ENCODE measurements at regions not wholly inside any gene's neighbourhood (a gene's known extent, or its start where the extent isn't known, plus 50 kb on each side); places are given as distances from the start of the nearest gene placed in this dataset.

GRCh38 chr3:70874196-70874595 is 561.8 kb upstream of the MDFIC2 start:
- ATAC-seq (ENCODE audit: insufficient read depth, low read depth) = no peak
- H3K4me3 ChIP-seq (ENCODE audit: low read depth in 1 of 2, low read length in 2 of 2) = no peak overlapping the region
- TF ChIP-seq EZH2 (IDR thresholded peaks at IDR 0.05; ENCODE audit: borderline replicate concordance, low read depth, low read length, severe bottlenecking) (no peak), CTCF (IDR thresholded peaks at IDR 0.05; ENCODE audit: borderline replicate concordance, extremely low read depth, low read length, poor library complexity, severe bottlenecking) (no peak)

GRCh38 chr3:70873686-70874085 is 561.2 kb upstream of the MDFIC2 start:
- H3K36me3 ChIP-seq (ENCODE audit: insufficient read depth, low read length) = no peaks in the 10 kb centered on the region
- ATAC-seq (ENCODE audit: insufficient read depth, low read depth) = no peak
- TF ChIP-seq EZH2 (IDR thresholded peaks at IDR 0.05; ENCODE audit: borderline replicate concordance, low read depth, low read length, severe bottlenecking) (no peak), CTCF (IDR thresholded peaks at IDR 0.05; ENCODE audit: borderline replicate concordance, extremely low read depth, low read length, poor library complexity, severe bottlenecking) (no peak)

More at GRCh38 chr3:70874196-70874595, 561.8 kb upstream of the MDFIC2 start:
- no peaks in the 10 kb centered on the region for H3K4me1 ChIP-seq (ENCODE audit: insufficient read depth, low read length)
- no peak overlapping the region for H3K4me2 ChIP-seq (ENCODE audit: insufficient read depth, low read length)
- no peak for DNase-seq
- H4K20me1 ChIP-seq (ENCODE audit: insufficient read depth, low read length) = no peaks in the 10 kb centered on the region
- no peak overlapping the region for H2AFZ ChIP-seq (ENCODE audit: low read depth, low read length)
- H3K9me3 ChIP-seq (ENCODE audit: insufficient read depth, low read length, severe bottlenecking) = peaks cover 7% of the 10 kb centered on the region
- H3K27me3 ChIP-seq (ENCODE audit: insufficient read depth, low read length, poor library complexity) = peaks cover 3% of the 10 kb centered on the region
- no peak overlapping the region for H3K27ac ChIP-seq (ENCODE audit: low read length)
- H3K79me2 ChIP-seq (ENCODE audit: insufficient read depth, low read length) = no peaks in the 10 kb centered on the region
- H3K9ac ChIP-seq (ENCODE audit: low read depth, low read length) = no peak overlapping the region
- no peaks in the 10 kb centered on the region for H3K36me3 ChIP-seq (ENCODE audit: insufficient read depth, low read length)

GRCh38 chr3:70871909-70872656 is 559.6 kb upstream of the MDFIC2 start:
- Histone ChIP-seq H3K9me3 (ENCODE audit: insufficient read depth, low read length, severe bottlenecking) (peaks cover 7% of the 10 kb centered on the region), H4K20me1 (ENCODE audit: insufficient read depth, low read length) (no peaks in the 10 kb centered on the region), H3K27me3 (ENCODE audit: insufficient read depth, low read length, poor library complexity) (peaks cover 3% of the 10 kb centered on the region), H3K4me3 (ENCODE audit: low read depth in 1 of 2, low read length in 2 of 2) (no peak overlapping the region), H3K4me2 (ENCODE audit: insufficient read depth, low read length) (no peak overlapping the region), H3K9ac (ENCODE audit: low read depth, low read length) (no peak overlapping the region), H3K36me3 (ENCODE audit: insufficient read depth, low read length) (no peaks in the 10 kb centered on the region), H3K79me2 (ENCODE audit: insufficient read depth, low read length) (no peaks in the 10 kb centered on the region), H2AFZ (ENCODE audit: low read depth, low read length) (no peak overlapping the region), H3K4me1 (ENCODE audit: insufficient read depth, low read length) (no peaks in the 10 kb centered on the region), H3K27ac (ENCODE audit: low read length) (no peak overlapping the region)
- ATAC-seq (ENCODE audit: insufficient read depth, low read depth) = no peak
- TF ChIP-seq CTCF (IDR thresholded peaks at IDR 0.05; ENCODE audit: borderline replicate concordance, extremely low read depth, low read length, poor library complexity, severe bottlenecking) (no peak), EZH2 (IDR thresholded peaks at IDR 0.05; ENCODE audit: borderline replicate concordance, low read depth, low read length, severe bottlenecking) (no peak)
- no peak for DNase-seq

More at GRCh38 chr3:70873686-70874085, 561.2 kb upstream of the MDFIC2 start:
- no peaks in the 10 kb centered on the region for H4K20me1 ChIP-seq (ENCODE audit: insufficient read depth, low read length)
- H3K27me3 ChIP-seq (ENCODE audit: insufficient read depth, low read length, poor library complexity) = peaks cover 3% of the 10 kb centered on the region
- no peaks in the 10 kb centered on the region for H3K4me1 ChIP-seq (ENCODE audit: insufficient read depth, low read length)
- no peak overlapping the region for H3K27ac ChIP-seq (ENCODE audit: low read length)
- H3K9ac ChIP-seq (ENCODE audit: low read depth, low read length) = no peak overlapping the region
- no peak overlapping the region for H2AFZ ChIP-seq (ENCODE audit: low read depth, low read length)
- no peak overlapping the region for H3K4me2 ChIP-seq (ENCODE audit: insufficient read depth, low read length)
- DNase-seq = no peak
- H3K4me3 ChIP-seq (ENCODE audit: low read depth in 1 of 2, low read length in 2 of 2) = no peak overlapping the region
- H3K79me2 ChIP-seq (ENCODE audit: insufficient read depth, low read length) = no peaks in the 10 kb centered on the region
- peaks cover 7% of the 10 kb centered on the region for H3K9me3 ChIP-seq (ENCODE audit: insufficient read depth, low read length, severe bottlenecking)
